T-helper 17 cell (primary cell): ENCODE measurements at regions not wholly inside any gene's neighbourhood (a gene's known extent, or its start where the extent isn't known, plus 50 kb on each side); places are given as distances from the start of the nearest gene placed in this dataset.
A peak's percentile ranks its signal among the peaks of the same experiment; 100 is the strongest.

Source experiments
- ATAC-seq: fragments of 150-1000 bp; cut with Tn5 transposase; 2 replicates; pipeline ENCODE4 v1.10.0; 2021; ENCODE audit warnings: mild to moderate bottlenecking, moderate library complexity
- DNase-seq, 3 donors: peaks; one replicate each; pipeline versions ENCODE4 v3.0.0 to v3.0.0-alpha.2; 2020 to 2021
- H3K9me3 ChIP-seq: one replicate; pipeline ENCODE4 v1.7.0; 2013; ENCODE audit warnings: low read length, mild to moderate bottlenecking; ENCODE audit not compliant: control insufficient read depth, poor library complexity, severe bottlenecking
- H3K27ac Mint-ChIP-seq: one replicate; pipeline ENCODE4 v1.8.0; 2022; ENCODE audit warnings: mild to moderate bottlenecking, moderate library complexity, mixed read lengths
- H3K27me3 Mint-ChIP-seq: one replicate; pipeline ENCODE4 v1.8.0; 2022; ENCODE audit warnings: mixed read lengths
- H3K36me3 Mint-ChIP-seq: one replicate; pipeline ENCODE4 v1.8.0; 2022; ENCODE audit warnings: low read depth, mixed read lengths
- H3K4me1 Mint-ChIP-seq: one replicate; pipeline ENCODE4 v1.8.0; 2022; ENCODE audit warnings: mild to moderate bottlenecking, mixed read lengths
- H3K4me3 Mint-ChIP-seq: one replicate; pipeline ENCODE4 v1.8.0; 2022; ENCODE audit warnings: mild to moderate bottlenecking, moderate library complexity, mixed read lengths

- Mint-ChIP-seq H3K27ac (no peak overlapping the region), H3K36me3 (peaks cover 7% of the 10 kb centered on the region), H3K27me3 (peaks cover 10% of the 10 kb centered on the region), H3K4me3 (no peak overlapping the region), H3K4me1 (peaks cover 3% of the 10 kb centered on the region)
- ATAC-seq (no peak), DNase-seq (no peak)
- H3K9me3 ChIP-seq: no peaks in the 10 kb centered on the region
These were observed 61.1 kb upstream of the C1QTNF7 start for GRCh38 chr4:15366721-15367120.

GRCh38 chr4:15368856-15369255 is 59.0 kb upstream of the C1QTNF7 start:
- no peak overlapping the region for H3K4me3 Mint-ChIP-seq
- H3K27ac Mint-ChIP-seq: no peak overlapping the region
- no peaks in the 10 kb centered on the region for H3K9me3 ChIP-seq
- H3K36me3 Mint-ChIP-seq: peaks cover 7% of the 10 kb centered on the region
- peaks cover 5% of the 10 kb centered on the region for H3K27me3 Mint-ChIP-seq
- peaks cover 3% of the 10 kb centered on the region for H3K4me1 Mint-ChIP-seq
- no peak for ATAC-seq
- no peak for DNase-seq

GRCh38 chr4:15370296-15370695 is 57.5 kb upstream of the C1QTNF7 start:
- Mint-ChIP-seq H3K27ac (no peak overlapping the region), H3K27me3 (peaks cover 6% of the 10 kb centered on the region), H3K4me3 (no peak overlapping the region), H3K36me3 (peaks cover 3% of the 10 kb centered on the region), H3K4me1 (peaks cover 3% of the 10 kb centered on the region)
- no peaks in the 10 kb centered on the region for H3K9me3 ChIP-seq
- DNase-seq: no peak
- ATAC-seq: no peak

- no peak for DNase-seq
- Mint-ChIP-seq H3K4me1 (peaks cover 6% of the 10 kb centered on the region), H3K4me3 (no peak overlapping the region), H3K27me3 (peaks cover 6% of the 10 kb centered on the region), H3K27ac (no peak overlapping the region), H3K36me3 (peaks cover 3% of the 10 kb centered on the region)
- no peak for ATAC-seq
- no peaks in the 10 kb centered on the region for H3K9me3 ChIP-seq
These were observed 54.5 kb upstream of the C1QTNF7 start for GRCh38 chr4:15373363-15373762.

- no peak overlapping the region for H3K4me3 Mint-ChIP-seq
These were observed 53.2 kb upstream of the C1QTNF7 start for GRCh38 chr4:15374656-15375055.

GRCh38 chr4:15375667-15376066 is 52.2 kb upstream of the C1QTNF7 start:
- no peak overlapping the region for H3K4me3 Mint-ChIP-seq
- H3K36me3 Mint-ChIP-seq: no peaks in the 10 kb centered on the region
- DNase-seq (no peak), ATAC-seq (peak; percentile 30)
- H3K27ac Mint-ChIP-seq: no peak overlapping the region
- H3K9me3 ChIP-seq: no peaks in the 10 kb centered on the region
- H3K4me1 Mint-ChIP-seq: peaks cover 6% of the 10 kb centered on the region
- peaks cover 6% of the 10 kb centered on the region for H3K27me3 Mint-ChIP-seq

More at GRCh38 chr4:15374656-15375055, 53.2 kb upstream of the C1QTNF7 start:
- peaks cover 6% of the 10 kb centered on the region for H3K27me3 Mint-ChIP-seq
- no peaks in the 10 kb centered on the region for H3K36me3 Mint-ChIP-seq
- DNase-seq (no peak), ATAC-seq (no peak)
- H3K27ac Mint-ChIP-seq: no peak overlapping the region
- no peaks in the 10 kb centered on the region for H3K9me3 ChIP-seq
- H3K4me1 Mint-ChIP-seq: peaks cover 6% of the 10 kb centered on the region

- Mint-ChIP-seq H3K27me3 (peaks cover 6% of the 10 kb centered on the region), H3K36me3 (no peaks in the 10 kb centered on the region), H3K4me3 (no peak overlapping the region), H3K27ac (no peak overlapping the region), H3K4me1 (peaks cover 6% of the 10 kb centered on the region)
- H3K9me3 ChIP-seq: no peaks in the 10 kb centered on the region
- no peak for ATAC-seq
- DNase-seq: no peak
These were observed 51.7 kb upstream of the C1QTNF7 start for GRCh38 chr4:15376145-15376544.

- peaks cover 6% of the 10 kb centered on the region for H3K27me3 Mint-ChIP-seq
- peaks cover 6% of the 10 kb centered on the region for H3K4me1 Mint-ChIP-seq
- H3K9me3 ChIP-seq: no peaks in the 10 kb centered on the region
- ATAC-seq (no peak), DNase-seq (no peak)
- no peaks in the 10 kb centered on the region for H3K36me3 Mint-ChIP-seq
- no peak overlapping the region for H3K4me3 Mint-ChIP-seq
- no peak overlapping the region for H3K27ac Mint-ChIP-seq
These were observed 51.2 kb upstream of the C1QTNF7 start for GRCh38 chr4:15376594-15376993.
